A204.1 (cell line): ENCODE measurements at regions not wholly inside any gene's neighbourhood (a gene's known extent, or its start where the extent isn't known, plus 50 kb on each side); places are given as distances from the start of the nearest gene placed in this dataset.
"Not testable (repeated sequence)": the region's sequence is repeated elsewhere in the genome, so short reads cannot be mapped to it uniquely, and the experiment has no call there.

Experiments used
- FAIRE-seq: peaks from 2 replicates; lab custom pipeline; 2012; peaks lifted over from hg19 to GRCh38; lab: Jason Lieb, UNC

- FAIRE-seq = no peak
Measured at GRCh38 chrX:46298821-46299220, 246.4 kb downstream of the ZNF674 start.

DNA sequence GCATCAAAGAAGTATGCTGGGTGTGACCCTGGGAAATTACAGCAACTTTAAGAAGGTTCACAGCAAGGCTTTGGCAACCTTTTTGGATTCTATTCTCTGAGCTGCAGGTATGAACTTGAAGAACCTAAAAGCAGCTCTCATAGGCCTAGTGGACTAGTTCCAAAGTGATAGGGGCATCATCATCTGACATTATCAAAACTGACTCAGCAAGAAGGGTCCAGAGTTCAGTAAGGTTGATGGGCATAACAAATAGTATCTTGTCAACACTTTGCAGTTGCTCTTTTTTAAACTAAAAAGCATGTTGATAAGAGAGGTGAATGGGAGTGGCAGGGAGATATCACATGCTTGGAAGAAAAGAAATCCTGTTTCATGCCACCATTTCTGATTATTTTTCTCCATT lies 249.3 kb downstream of the ZNF674 start:
- no peak for FAIRE-seq

GRCh38 chrX:46294234-46294633 lies 251.0 kb downstream of the ZNF674 start:
- no peak for FAIRE-seq

DNA sequence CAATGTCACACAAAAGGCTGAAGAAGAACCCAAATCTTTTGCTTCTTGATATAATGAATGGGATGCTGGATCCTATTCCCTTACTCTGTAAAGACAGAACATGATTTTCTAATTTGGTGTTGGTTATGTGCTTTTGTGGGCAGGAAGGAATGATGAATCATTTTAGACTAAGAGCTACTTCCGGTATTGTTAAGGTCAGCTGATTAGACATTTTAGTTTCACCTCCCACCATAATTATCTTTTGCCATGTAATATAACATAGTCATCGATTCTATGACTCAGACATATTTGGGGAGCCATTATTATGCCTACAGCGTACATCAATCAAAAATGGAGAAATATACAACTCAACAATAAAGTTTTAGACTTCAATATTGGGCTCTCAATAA lies 265.3 kb downstream of the ZNF674 start:
- FAIRE-seq = no peak

DNA sequence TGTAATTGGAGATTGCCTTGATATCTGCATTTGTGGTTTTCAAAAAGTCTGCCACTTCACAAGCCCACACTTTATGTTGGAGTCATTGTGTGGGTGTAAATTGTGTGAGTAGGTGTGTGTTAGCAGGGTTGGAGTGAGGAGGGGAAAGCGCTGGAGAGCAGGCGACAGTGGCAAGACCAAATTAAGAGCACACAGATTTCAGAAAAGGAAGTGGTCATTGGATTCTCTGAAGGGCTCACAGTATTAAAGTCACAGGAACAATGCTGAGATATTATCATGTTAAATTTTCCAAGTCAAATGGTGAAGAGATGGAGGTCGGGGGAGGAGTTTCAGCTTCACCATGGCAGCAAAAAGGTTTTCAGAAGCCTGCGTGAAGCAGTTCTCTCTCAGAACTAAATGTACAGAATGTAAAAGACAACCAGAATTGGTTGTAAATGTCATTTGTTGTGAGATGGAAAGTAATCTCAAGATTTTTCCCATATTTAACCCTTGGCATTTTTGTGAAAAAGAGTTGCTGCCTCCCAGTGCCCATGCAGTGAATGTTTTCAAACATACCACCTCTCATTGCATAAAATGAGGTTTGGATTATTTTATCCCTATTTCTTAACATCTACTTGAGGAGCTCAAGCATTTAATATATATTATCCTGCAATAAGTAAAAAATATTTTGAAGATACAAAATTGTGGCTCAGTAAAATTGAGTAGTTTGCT lies 265.9 kb downstream of the ZNF674 start:
- FAIRE-seq = no peak

DNA sequence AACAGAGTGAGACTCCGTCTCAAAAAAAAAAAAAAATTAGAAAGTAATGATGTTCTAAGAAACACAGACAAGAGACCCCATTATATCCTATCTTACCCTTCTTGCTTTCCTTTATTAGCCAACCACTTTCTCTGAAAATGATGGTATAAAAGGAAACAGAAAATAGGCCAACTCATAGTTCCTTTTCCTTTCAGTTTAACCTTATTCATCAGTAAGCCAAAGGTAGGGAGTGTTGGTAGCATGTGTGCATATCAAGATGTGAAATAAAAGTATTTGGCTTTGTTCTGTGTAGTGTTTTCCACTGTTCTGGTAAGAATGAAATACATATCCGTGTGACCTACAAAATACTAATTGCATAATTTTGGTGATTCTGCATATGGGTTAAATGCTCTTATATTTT lies 266.6 kb downstream of the ZNF674 start:
- no peak for FAIRE-seq

DNA sequence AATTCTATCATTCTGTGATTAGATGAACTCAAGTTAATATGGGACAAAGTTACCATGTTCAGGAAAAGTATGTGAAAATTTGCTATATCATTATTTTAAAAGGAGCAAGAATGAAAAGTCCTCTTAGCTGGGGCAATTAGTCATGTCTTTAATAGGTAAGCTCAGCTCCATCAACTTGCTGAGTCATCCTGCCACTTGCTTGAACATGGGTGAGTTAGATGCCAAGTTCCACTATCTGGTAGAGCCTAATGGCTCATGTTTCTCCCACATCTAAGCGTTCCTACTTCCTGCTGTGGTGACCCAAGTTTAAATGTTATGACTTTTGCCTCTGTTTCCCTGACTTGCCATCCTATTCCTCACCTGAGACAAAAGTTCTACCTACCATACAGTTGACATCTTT lies 276.8 kb downstream of the ZNF674 start:
- FAIRE-seq = no peak

DNA sequence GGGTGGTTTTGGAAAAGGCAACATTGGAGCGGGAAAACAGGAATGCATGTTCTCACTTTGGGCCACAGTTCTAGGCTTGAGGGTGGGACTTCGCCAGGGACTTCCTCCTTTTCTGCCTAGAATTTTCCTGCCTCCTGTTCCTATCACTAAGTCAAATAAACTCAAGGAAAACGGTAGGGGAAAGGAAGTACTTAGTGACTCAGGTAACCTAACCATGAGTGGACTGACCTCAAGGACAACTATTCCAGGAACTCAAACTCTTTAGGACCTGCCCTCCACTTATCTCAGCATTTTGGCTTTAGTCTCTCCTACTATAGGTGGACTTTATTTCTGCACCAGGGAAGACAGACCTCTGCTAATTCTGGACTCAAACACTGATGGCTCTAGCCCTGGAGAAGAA lies 281.7 kb downstream of the ZNF674 start:
- no peak for FAIRE-seq

- FAIRE-seq = no peak
Measured at GRCh38 chrX:46262304-46262703, 282.9 kb downstream of the ZNF674 start.

- no peak for FAIRE-seq
Measured at GRCh38 chrX:46260499-46260898, 284.7 kb downstream of the ZNF674 start.

GRCh38 chrX:46258356-46258755 lies 286.9 kb downstream of the ZNF674 start:
- FAIRE-seq = no peak

DNA sequence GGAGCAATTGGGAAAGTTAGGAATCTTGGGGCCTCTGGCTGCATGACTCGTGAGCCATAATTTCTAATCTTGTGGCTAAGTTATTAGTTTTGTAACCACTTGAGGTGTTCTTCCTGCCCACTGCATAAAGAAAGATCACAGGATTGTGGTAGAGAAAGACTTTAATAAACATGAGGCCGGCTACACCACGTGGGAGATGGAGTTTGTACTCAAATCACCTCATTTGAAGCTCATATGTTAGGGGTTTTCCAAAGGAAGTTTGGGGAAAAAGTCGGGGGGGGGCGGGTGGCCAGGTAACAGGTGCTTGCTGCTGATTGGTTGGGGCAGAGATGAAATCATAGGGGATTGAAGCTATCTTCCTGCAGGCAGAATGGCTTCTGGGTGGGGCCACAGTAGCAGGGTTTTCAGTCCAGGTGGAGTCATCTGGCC lies 287.8 kb downstream of the ZNF674 start:
- no peak for FAIRE-seq

- no peak for FAIRE-seq
Measured at GRCh38 chrX:46256875-46257274, 288.3 kb downstream of the ZNF674 start.

DNA sequence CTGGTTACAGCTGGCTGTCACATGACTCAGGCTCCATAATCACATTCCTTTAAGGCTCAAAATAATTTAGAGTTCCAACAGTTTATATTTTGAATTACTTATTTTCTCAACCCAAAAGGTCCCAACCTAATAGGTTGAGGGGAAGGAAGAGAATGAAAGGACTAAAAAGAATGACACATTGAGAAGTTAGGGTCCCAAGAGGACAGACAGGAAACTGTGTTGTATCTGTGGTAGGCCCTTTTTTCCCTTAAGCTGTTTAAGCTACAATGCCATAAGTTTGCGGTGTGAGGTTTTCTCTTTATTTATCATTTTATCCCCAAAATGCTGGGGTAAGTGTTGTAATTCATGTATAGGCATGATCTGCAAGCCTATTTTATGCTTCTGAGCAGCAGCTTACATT lies 290.2 kb downstream of the ZNF674 start:
- FAIRE-seq = no peak

GRCh38 chrX:46254641-46255040 lies 290.6 kb downstream of the ZNF674 start:
- no peak for FAIRE-seq

DNA sequence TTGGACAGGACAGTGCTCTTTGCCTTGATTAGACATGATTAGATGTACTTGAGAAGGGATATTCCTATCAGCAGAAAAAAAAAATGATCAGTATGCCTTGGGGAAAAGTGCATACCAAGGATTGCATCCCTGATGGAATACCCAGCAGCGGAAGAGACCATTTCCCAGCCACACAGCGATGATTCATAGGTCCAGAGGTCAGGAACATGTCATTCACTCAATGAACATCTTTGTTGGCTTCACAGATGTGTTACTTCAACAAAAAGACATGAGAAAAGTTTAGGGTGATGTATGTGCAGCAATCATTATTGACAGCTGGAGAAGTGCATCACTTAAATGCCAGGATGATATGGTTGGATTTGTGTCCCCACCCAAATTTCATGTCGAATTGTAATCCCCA lies 293.5 kb downstream of the ZNF674 start:
- FAIRE-seq = no peak

GRCh38 chrX:46250151-46250550 lies 295.1 kb downstream of the ZNF674 start:
- FAIRE-seq = no peak

GRCh38 chrX:46247456-46247855 lies 297.8 kb downstream of the ZNF674 start:
- no peak for FAIRE-seq

- no peak for FAIRE-seq
Measured at GRCh38 chrX:46244451-46244850, 300.8 kb downstream of the ZNF674 start.

- FAIRE-seq = no peak
Measured at GRCh38 chrX:46236411-46236810, 308.8 kb downstream of the ZNF674 start.

- FAIRE-seq = no peak
Measured at GRCh38 chrX:46235778-46236177, 309.4 kb downstream of the ZNF674 start.

DNA sequence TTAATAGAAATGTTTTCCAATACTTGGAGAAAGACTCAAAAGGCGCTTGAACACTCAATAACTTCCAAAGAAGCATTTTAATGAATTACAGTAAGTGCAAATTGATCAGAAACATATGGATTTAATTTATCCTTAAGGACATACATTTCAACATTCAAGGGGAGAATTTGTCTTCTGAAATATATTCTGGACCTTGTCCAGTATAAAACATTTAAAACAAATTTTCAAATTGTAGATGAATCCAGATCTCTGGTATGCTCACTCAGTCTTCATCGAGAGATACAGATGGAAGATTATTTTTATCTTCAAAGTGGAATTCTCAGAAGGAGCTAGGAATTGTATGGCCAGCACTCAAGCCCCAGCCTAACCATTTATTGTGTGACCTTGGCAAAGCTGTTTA lies 310.4 kb downstream of the ZNF674 start:
- no peak for FAIRE-seq

- no peak for FAIRE-seq
Measured at GRCh38 chrX:46228389-46228788, 316.8 kb downstream of the ZNF674 start.

GRCh38 chrX:46226422-46226821 lies 318.8 kb downstream of the ZNF674 start:
- no peak for FAIRE-seq

GRCh38 chrX:46223499-46223898 lies 321.7 kb downstream of the ZNF674 start:
- FAIRE-seq = not testable (repeated sequence)
